NCI-H2171 (cell line): ENCODE measurements at regions not wholly inside any gene's neighbourhood (a gene's known extent, or its start where the extent isn't known, plus 50 kb on each side); places are given as distances from the start of the nearest gene placed in this dataset.
"Not testable (repeated sequence)": the region's sequence is repeated elsewhere in the genome, so short reads cannot be mapped to it uniquely, and the experiment has no call there.

ENCODE experiments used
- DNase-seq: peaks from one replicate; lab custom pipeline; 2025; lab: John Stamatoyannopoulos, UW

DNA sequence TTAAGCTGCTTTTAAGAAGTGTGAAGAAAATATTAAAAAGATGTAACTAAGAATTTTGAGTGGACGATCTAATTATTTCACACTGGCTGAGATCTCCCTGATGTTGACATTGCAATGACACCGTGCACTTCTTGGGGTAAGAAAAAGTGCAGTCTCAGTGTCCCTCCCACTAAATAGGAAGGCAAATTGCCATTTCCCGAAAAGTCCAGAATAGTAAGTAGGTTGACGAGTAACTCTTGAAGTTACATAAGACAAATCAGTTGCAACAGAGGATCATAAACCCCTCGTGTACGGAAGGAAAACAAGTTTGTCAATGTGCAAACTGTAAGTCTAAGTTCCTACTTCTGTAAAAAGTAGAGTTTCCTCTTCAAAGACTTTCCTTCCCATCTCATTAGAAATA lies 336.2 kb downstream of the CACNA1B start:
- DNase-seq: not testable (repeated sequence)

DNA sequence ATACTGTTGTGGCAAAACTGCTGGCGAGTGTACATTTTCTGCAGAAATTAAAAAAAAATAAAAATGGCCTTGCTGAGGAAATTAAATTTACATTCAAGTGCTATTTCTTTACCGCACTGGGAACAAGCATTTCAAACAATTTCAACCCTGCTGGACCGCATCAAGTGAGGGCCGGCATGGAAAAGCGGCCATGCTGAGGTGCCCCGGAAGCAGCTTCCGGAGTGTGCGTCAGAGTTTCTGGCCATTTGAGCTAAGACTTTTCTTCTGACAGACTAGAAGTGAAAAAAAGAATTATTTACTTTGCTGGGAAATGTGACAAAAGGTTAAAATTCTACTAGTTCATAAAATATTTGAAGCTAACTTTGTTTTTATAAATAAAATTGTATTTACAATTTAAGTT lies 337.0 kb downstream of the CACNA1B start:
- DNase-seq: not testable (repeated sequence)

DNA sequence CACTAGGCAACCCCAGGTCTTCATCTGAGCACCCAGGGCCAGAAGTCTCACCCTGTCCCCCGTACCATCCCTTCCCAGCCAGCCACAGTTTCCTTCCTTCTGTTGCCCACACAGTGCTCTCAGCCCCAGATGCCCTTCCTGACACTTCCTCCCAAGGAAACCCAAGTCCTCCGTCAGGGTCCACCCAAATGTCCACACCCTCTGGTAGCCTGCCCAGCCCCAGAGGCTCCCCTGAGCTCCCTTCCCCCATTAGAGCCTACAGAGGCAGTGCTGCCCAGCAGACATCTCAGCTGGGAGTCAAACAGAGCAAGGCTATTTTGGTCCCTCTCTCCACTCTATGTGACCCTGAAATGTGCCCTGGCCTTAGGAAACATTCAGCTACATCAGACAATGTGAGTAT lies 338.0 kb downstream of the CACNA1B start:
- DNase-seq: not testable (repeated sequence)

DNA sequence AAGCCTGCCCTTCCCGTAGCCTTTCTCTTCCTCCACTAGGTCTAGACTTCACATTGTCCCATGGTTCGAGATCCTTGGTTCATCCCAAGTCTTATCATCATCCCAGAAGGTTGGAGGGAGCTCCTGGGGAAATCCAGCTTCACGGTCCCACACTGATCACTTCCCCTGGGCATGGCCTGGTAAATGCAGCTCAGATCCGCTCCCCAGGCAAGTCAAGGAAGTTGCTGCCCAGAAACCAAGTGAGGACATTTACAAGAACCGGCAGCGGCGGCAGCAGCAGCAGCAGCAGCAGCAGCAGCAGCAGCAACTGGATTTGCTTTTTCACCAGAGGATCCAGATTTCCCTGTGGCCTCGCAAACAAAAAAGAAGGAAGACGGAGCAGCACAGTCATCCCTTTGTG lies 339.2 kb downstream of the CACNA1B start:
- DNase-seq: not testable (repeated sequence)

DNA sequence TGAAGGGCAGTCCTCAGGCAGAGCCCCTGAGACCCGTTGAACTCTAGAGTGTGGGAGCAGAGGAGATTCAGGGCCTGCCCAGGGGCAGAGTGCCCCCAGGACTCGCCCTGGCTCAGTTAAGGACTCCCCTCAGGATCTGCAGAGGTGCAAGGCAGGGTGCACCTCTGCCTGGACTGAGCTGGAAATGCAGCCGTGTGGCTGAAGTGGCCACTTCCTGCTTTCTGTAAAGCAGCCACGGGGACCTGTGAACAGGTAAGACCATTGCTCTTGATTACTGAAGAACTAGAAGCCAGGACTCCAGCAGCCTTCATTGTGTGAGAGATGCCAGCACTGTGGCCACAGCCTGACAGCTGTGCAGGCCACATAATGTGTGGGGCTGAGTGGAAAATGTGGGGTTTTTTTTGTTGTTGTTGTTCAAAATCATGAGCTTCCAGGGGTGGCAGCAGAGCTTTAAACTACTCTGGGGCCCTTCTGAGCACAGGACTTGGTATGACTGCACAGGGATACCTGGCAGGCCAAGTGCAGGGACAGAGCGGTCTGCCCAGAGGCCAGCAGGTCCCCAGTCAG lies 339.8 kb downstream of the CACNA1B start:
- not testable (repeated sequence) for DNase-seq

DNA sequence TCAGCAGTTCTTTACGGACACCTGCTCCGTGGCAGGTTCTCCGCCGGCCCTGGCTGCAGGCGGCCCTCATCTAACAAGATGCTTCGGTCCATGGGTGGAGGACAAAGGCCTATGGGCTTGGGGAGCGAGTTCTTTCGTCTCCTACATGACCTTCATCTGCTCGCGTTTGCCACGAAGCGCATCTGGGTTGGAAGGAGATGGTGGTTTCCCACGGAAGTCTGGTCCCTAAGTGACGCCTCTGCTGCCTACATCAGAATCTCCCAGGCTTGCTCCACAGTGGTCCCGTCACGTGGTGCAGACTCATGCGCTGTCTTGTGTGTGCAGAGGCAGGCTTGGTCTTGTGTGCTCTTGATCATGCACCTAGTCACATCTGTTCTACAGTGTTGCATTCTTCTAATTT lies 341.7 kb downstream of the CACNA1B start:
- not testable (repeated sequence) for DNase-seq

DNA sequence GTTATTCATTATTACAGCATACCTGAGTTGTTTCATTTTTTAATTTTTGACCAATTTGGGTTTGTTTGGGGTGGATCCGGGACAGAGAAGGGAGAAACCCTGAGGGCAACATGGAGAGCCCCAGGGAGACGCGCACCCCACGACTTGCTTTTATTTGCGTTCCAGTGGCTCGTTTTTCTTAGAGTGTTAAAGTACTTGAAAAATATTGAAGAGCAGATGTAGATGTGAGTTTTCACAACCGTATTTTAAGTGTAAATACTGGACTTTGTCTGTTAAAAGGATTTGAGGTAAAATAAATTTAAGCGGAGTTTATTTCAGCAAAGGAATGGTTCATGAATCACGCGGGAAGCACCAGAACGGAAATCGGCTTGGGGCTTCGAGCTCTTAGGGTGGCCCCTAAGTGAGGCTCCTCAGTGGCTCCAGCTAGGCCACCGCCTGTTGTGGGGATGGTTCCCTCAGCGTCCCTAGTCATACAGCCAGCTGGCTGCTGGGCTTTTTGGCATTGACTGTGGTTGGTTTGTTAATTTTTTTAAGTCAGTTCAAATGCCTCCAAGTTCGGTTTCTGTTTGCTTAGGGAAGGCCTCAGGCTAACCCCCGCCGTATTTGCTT lies 344.0 kb downstream of the CACNA1B start:
- not testable (repeated sequence) for DNase-seq

DNA sequence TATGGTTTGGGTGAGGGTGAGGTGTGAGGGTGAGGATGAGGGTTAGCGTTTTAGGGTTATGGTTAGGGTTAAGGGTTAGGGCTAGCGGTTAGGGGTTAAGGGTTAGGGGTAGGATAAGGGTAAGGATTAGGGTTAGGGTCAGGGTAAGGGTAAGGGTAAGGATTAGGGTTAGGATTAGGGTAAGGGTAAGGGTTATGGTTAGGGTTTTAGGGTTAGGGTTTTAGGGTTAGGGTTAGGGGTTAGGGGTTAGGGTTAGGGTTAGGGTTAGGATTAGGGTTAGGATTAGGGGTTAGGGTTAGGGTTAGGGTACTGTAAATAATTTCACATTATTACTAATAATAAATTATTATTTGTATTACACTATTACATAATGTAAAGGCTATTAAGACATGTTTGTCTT lies 359.5 kb downstream of the CACNA1B start:
- not testable (repeated sequence) for DNase-seq

DNA sequence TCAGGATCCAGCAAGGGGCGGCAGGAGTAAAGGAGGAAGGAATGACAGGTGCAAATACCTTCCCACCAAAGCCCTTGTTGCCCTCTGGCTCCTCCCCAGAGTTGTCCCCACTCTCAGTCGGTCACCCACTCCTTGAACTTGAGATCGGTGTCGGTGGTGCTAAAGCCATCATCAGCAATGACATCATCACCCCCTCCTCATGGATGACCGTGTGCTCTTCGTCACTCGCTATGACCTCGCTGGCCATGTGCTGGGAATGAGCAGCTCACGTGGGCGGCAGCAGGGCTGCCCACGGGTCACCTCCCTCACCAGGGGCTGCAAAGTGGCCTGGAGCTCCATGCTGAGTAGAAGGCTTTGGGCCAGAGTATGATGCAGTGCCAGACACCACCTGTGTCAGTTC lies 405.3 kb downstream of the CACNA1B start:
- not testable (repeated sequence) for DNase-seq
